ENCODE measurements at regions not wholly inside any gene's neighbourhood (a gene's known extent, or its start where the extent isn't known, plus 50 kb on each side); places are given as distances from the start of the nearest gene placed in this dataset.

DNA sequence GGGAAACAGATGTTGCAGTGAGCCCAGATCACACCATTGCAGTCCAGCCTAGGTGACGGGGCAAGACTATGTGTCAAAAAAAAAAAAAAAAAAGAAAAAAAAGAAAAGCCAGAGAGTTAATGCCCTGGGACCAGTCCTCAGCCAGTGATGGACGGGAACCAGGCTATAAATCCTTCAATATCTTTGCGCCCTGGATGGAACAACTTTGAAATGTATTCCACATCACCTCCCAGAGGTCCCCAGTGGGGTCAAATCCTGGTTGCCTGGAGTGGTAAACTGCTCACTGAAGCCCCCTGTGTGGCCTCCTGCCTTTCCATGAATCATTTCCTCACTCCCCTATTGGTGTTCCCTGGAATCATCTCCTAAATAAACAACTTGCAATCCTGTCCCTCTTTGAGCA is 166.9 kb downstream of the DEFB131A start:
- TF ChIP-seq HMGXB4 (CRISPR knock-in tag; IDR thresholded peaks at IDR 0.05; ENCODE audit: borderline replicate concordance) (no peak), MAFK (IDR thresholded peaks at IDR 0.05; ENCODE audit: partially characterized antibody) (no peak), EP300 (IDR thresholded peaks at IDR 0.05) (no peak), ZFP36 (IDR thresholded peaks at IDR 0.05; ENCODE audit: borderline replicate concordance, partially characterized antibody) (no peak), CEBPB (IDR thresholded peaks at IDR 0.05) (no peak), MYC (IDR thresholded peaks at IDR 0.05; ENCODE audit: borderline replicate concordance, low read length) (no peak), CTCF (IDR thresholded peaks at IDR 0.05) (no peak)
- TF ChIP-seq, protein P1, sequence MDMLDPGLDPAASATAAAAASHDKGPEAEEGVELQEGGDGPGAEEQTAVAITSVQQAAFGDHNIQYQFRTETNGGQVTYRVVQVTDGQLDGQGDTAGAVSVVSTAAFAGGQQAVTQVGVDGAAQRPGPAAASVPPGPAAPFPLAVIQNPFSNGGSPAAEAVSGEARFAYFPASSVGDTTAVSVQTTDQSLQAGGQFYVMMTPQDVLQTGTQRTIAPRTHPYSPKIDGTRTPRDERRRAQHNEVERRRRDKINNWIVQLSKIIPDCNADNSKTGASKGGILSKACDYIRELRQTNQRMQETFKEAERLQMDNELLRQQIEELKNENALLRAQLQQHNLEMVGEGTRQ (IDR thresholded peaks at IDR 0.05), result no peak

Measured in A549 (cell line).